ENCODE measurements at regions not wholly inside any gene's neighbourhood (a gene's known extent, or its start where the extent isn't known, plus 50 kb on each side); places are given as distances from the start of the nearest gene placed in this dataset.
"Not testable (repeated sequence)": the region's sequence is repeated elsewhere in the genome, so short reads cannot be mapped to it uniquely, and the experiment has no call there.

DNA sequence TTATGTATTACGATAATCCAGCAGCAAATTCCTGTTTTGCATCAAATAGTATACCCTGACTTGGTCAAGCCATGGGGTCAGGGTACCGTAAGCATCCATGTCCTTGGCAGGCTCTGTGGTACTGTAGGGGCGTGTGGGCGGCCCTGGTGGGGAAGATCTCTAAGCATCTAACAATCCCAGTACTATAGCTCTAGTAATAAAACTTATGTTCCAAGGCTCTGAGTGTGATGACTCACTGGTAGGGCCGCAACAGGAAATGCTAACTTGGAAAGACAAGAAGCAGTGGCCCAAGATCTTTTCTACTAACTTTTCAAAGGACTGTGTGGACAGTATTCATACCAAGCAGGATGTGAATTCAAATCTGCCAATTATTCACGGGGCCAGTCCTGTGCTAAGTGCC, 63.8 kb downstream of the CLEC18A start:
- H3K36me3 Mint-ChIP-seq, result peaks cover 14% of the 10 kb centered on the region
- not testable (repeated sequence) for H3K4me1 Mint-ChIP-seq (ENCODE audit: unreplicated experiment); H3K9me3 Mint-ChIP-seq; H3K4me3 Mint-ChIP-seq; H3K27me3 Mint-ChIP-seq; DNase-seq (ENCODE audit: extremely low spot score, unreplicated experiment); H3K27ac Mint-ChIP-seq

GRCh38 chr16:70016751-70017150, 65.6 kb downstream of the CLEC18A start:
- H3K4me3 Mint-ChIP-seq; DNase-seq (ENCODE audit: extremely low spot score, unreplicated experiment); H3K4me1 Mint-ChIP-seq (ENCODE audit: unreplicated experiment); H3K27me3 Mint-ChIP-seq; H3K9me3 Mint-ChIP-seq; H3K27ac Mint-ChIP-seq: not testable (repeated sequence)
- peaks cover 23% of the 10 kb centered on the region for H3K36me3 Mint-ChIP-seq

GRCh38 chr16:70018254-70018653, 67.1 kb downstream of the CLEC18A start:
- Mint-ChIP-seq H3K4me3 (no peak overlapping the region), H3K36me3 (peaks cover 20% of the 10 kb centered on the region), H3K27me3 (no peaks in the 10 kb centered on the region), H3K4me1 (ENCODE audit: unreplicated experiment) (no peaks in the 10 kb centered on the region), H3K27ac (no peak overlapping the region), H3K9me3 (no peaks in the 10 kb centered on the region)
- DNase-seq (ENCODE audit: extremely low spot score, unreplicated experiment), result no peak
- TF ChIP-seq CTCF (conservative IDR thresholded peaks at IDR 0.05), result peak; percentile 57

DNA sequence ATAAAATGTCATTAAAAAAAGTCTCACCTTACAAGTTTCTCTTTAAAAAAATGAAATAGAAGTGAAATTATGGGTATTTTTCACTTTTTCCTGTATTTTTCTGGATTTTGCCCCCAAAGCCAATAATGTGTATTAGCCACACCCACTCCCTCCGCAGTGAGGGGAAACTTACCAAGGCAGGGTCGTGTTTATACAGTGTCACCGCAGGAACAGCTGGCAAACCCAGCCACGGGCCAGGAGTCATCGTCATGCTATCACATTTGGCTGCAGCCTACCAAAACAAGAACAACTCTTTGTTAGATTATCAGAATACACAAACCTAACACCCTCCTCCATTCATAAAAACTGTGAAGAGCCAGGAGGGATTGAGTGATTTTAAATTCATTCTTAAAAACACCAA, 72.1 kb downstream of the CLEC18A start:
- H3K4me1 Mint-ChIP-seq (ENCODE audit: unreplicated experiment); H3K9me3 Mint-ChIP-seq; H3K4me3 Mint-ChIP-seq; H3K27ac Mint-ChIP-seq; H3K27me3 Mint-ChIP-seq; DNase-seq (ENCODE audit: extremely low spot score, unreplicated experiment): not testable (repeated sequence)
- peaks cover 17% of the 10 kb centered on the region for H3K36me3 Mint-ChIP-seq

GRCh38 chr16:70023956-70024355, 72.8 kb downstream of the CLEC18A start:
- not testable (repeated sequence) for H3K27ac Mint-ChIP-seq; H3K27me3 Mint-ChIP-seq; H3K9me3 Mint-ChIP-seq; H3K4me1 Mint-ChIP-seq (ENCODE audit: unreplicated experiment); H3K4me3 Mint-ChIP-seq; DNase-seq (ENCODE audit: extremely low spot score, unreplicated experiment)
- peaks cover 15% of the 10 kb centered on the region for H3K36me3 Mint-ChIP-seq

DNA sequence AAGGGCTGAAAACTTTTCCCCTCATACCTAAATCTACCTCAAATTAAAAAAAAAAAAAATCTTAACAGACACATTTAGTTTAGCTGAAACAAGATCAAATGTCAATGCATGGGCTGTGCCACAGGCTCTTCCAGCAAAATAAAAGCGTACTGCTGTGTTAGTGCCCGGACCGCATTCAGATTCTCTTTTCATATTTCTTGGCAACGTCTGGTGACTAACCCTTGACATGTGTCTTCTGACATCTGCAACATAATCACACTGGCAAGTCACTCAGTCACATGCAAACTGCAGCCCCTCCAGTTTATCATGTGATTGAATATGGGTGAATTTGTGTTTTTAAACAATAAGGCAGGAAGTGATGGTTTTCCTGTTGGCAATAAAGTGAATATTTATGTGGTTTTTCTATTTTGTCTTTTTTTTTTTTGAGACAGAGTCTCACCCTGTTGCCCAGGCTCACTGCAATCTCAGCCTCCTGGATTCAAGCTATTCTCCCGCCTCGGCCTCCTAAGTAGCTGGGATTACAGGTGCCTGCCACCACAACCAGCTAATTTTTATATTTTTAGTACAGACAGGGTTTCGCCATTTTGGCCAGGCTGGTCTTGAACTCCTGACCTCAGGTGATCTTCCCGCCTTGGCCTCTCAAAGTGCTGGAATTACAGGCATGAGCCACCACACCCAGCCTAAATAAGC, 75.2 kb downstream of the CLEC18A start:
- not testable (repeated sequence) for H3K27me3 Mint-ChIP-seq; H3K9me3 Mint-ChIP-seq; H3K27ac Mint-ChIP-seq; H3K4me3 Mint-ChIP-seq; DNase-seq (ENCODE audit: extremely low spot score, unreplicated experiment); H3K4me1 Mint-ChIP-seq (ENCODE audit: unreplicated experiment)
- H3K36me3 Mint-ChIP-seq, result peaks cover 16% of the 10 kb centered on the region

GRCh38 chr16:70032906-70033305, 81.2 kb upstream of the PDPR start:
- not testable (repeated sequence) for H3K27me3 Mint-ChIP-seq; H3K9me3 Mint-ChIP-seq; H3K4me3 Mint-ChIP-seq; H3K4me1 Mint-ChIP-seq (ENCODE audit: unreplicated experiment); DNase-seq (ENCODE audit: extremely low spot score, unreplicated experiment); H3K27ac Mint-ChIP-seq
- H3K36me3 Mint-ChIP-seq, result peaks cover 16% of the 10 kb centered on the region

- H3K9me3 Mint-ChIP-seq; H3K27ac Mint-ChIP-seq; H3K4me3 Mint-ChIP-seq; H3K27me3 Mint-ChIP-seq; H3K4me1 Mint-ChIP-seq (ENCODE audit: unreplicated experiment); DNase-seq (ENCODE audit: extremely low spot score, unreplicated experiment): not testable (repeated sequence)
- peaks cover 10% of the 10 kb centered on the region for H3K36me3 Mint-ChIP-seq
Observed at GRCh38 chr16:70037913-70038312, 76.2 kb upstream of the PDPR start.

DNA sequence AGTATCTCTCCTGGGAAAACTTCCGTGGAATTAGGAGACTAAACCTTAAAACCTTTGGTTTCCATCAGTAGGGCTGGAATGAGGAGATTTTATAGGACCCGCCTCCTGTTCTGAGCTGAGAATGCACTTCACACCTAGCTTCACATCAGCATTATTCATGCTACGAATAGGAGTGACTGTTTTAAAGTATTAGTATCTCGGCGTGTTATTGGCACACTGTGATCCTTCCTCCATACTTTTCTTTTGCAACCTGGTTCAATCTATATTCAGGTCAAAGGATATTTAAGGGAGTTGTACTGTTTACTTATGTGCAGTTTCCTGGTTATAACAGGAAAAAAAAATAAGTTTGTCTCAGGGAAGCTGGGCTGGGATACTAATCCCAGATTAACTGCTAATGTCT, 73.6 kb upstream of the PDPR start:
- H3K4me1 Mint-ChIP-seq (ENCODE audit: unreplicated experiment); H3K4me3 Mint-ChIP-seq; DNase-seq (ENCODE audit: extremely low spot score, unreplicated experiment); H3K27me3 Mint-ChIP-seq; H3K9me3 Mint-ChIP-seq: not testable (repeated sequence)
- H3K36me3 Mint-ChIP-seq, result peaks cover 10% of the 10 kb centered on the region
- H3K27ac Mint-ChIP-seq, result peak overlapping the region; percentile 31

GRCh38 chr16:70043538-70044067, 70.5 kb upstream of the PDPR start:
- H3K4me3 Mint-ChIP-seq, H3K36me3 Mint-ChIP-seq, H3K27ac Mint-ChIP-seq: not testable (repeated sequence)

GRCh38 chr16:70046560-70046959, 67.6 kb upstream of the PDPR start:
- not testable (repeated sequence) for H3K4me1 Mint-ChIP-seq (ENCODE audit: unreplicated experiment); H3K27ac Mint-ChIP-seq; H3K27me3 Mint-ChIP-seq; H3K36me3 Mint-ChIP-seq; DNase-seq (ENCODE audit: extremely low spot score, unreplicated experiment); H3K9me3 Mint-ChIP-seq; H3K4me3 Mint-ChIP-seq

More at GRCh38 chr16:70043538-70044067, 70.5 kb upstream of the PDPR start:
- H3K4me1 Mint-ChIP-seq (ENCODE audit: unreplicated experiment); DNase-seq (ENCODE audit: extremely low spot score, unreplicated experiment); H3K27me3 Mint-ChIP-seq; H3K9me3 Mint-ChIP-seq: not testable (repeated sequence)

- not testable (repeated sequence) for DNase-seq (ENCODE audit: extremely low spot score, unreplicated experiment); H3K36me3 Mint-ChIP-seq; H3K4me1 Mint-ChIP-seq (ENCODE audit: unreplicated experiment); H3K4me3 Mint-ChIP-seq; H3K27ac Mint-ChIP-seq; H3K9me3 Mint-ChIP-seq; H3K27me3 Mint-ChIP-seq
Observed at GRCh38 chr16:70048083-70048482, 66.0 kb upstream of the PDPR start.

DNA sequence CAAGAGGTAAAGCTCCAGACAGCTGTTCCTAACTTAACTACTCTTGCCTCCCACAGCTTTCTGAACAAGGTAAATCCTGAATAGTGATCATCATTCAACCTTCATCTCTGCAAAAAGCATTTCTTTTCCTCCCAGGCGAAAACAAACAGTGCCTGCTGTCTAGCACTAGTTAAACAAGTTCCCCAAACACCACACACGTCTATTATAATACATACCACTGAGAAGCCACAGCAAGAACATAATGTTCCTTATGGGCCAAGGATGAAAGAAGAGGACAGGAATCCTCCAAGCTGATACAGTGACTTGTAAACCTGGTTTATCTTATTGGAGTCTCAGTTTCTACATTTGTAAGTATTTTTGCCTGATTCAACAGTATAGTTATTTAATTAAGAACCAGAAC, 56.1 kb upstream of the PDPR start:
- H3K36me3 Mint-ChIP-seq; DNase-seq (ENCODE audit: extremely low spot score, unreplicated experiment); H3K27ac Mint-ChIP-seq; H3K27me3 Mint-ChIP-seq; H3K9me3 Mint-ChIP-seq; H3K4me1 Mint-ChIP-seq (ENCODE audit: unreplicated experiment): not testable (repeated sequence)
- peak overlapping the region; percentile 52 for H3K4me3 Mint-ChIP-seq
